Duodenal mucosa (tissue), 2 donors: ENCODE measurements at regions not wholly inside any gene's neighbourhood (a gene's known extent, or its start where the extent isn't known, plus 50 kb on each side); places are given as distances from the start of the nearest gene placed in this dataset.

ENCODE experiments used
- H3K27ac ChIP-seq: one replicate; pipeline ENCODE4 v1.7.0; 2013; ENCODE audit warnings: low read depth, low read length
- H3K27me3 ChIP-seq, 2 donors: one replicate each; pipeline ENCODE4 v1.7.0; 2013; ENCODE audit warnings: low read length in 2 of 2, control low read depth in 1 of 2; ENCODE audit not compliant: insufficient read depth in 2 of 2, control insufficient read depth in 1 of 2
- H3K36me3 ChIP-seq, 2 donors: one replicate each; pipeline ENCODE4 v1.7.0; 2013; ENCODE audit warnings: low read length in 2 of 2, control low read depth in 1 of 2; ENCODE audit not compliant: insufficient read depth in 2 of 2, control insufficient read depth in 1 of 2
- H3K4me1 ChIP-seq, 2 donors: one replicate each; pipeline ENCODE4 v1.7.0; 2013; ENCODE audit warnings: low read length in 2 of 2, control low read depth in 1 of 2; ENCODE audit not compliant: insufficient read depth in 2 of 2, control insufficient read depth in 1 of 2
- H3K4me3 ChIP-seq, 2 donors: one replicate each; pipeline ENCODE4 v1.7.0; 2013; ENCODE audit warnings: low read length in 2 of 2, low read depth in 1 of 2
- H3K9ac ChIP-seq, 2 donors: one replicate each; pipeline ENCODE4 v1.7.0; 2013; ENCODE audit warnings: low read length in 2 of 2, low read depth in 1 of 2
- H3K9me3 ChIP-seq, 2 donors: one replicate each; pipeline ENCODE4 v1.7.0; 2013; ENCODE audit warnings: low read length in 2 of 2, control low read depth in 1 of 2; ENCODE audit not compliant: control insufficient read depth in 1 of 2

GRCh38 chr6:144543006-144543871 lies 258.1 kb downstream of the UTRN start:
- Histone ChIP-seq H3K4me1 (no peaks in the 10 kb centered on the region), H3K9me3 (no peaks in the 10 kb centered on the region), H3K4me3 (no peak overlapping the region), H3K9ac (no peak overlapping the region), H3K27me3 (no peaks in the 10 kb centered on the region), H3K36me3 (peaks cover 0 to 8% of the 10 kb centered on the region in 2 donors), H3K27ac (no peak overlapping the region)

- Histone ChIP-seq H3K36me3 (peaks cover 4 to 13% of the 10 kb centered on the region in 2 donors), H3K9ac (no peak overlapping the region), H3K4me1 (no peaks in the 10 kb centered on the region), H3K4me3 (no peak overlapping the region), H3K27me3 (no peaks in the 10 kb centered on the region), H3K9me3 (no peaks in the 10 kb centered on the region), H3K27ac (no peak overlapping the region)
Measured at GRCh38 chr6:144544266-144544830, 259.2 kb downstream of the UTRN start.

DNA sequence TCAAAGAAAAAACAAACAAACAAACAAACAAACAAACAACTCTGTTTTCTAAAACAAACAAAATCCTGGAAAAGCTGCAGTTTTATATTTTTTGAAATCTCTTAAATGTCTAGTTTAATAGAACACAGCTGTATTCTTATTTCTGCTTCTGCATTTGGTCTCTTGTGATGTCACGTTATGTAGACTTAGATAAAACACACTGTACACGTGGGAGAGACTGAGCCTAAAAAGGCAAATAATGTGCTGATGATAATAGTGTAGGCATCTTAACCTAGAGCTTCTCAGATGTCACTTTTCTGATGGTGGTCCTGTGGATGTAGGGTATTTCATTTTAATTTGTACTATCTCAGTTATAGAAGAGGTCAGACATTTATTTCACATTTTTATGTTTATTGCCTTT lies 261.7 kb downstream of the UTRN start:
- no peaks in the 10 kb centered on the region for H3K27me3 ChIP-seq
- H3K4me1 ChIP-seq = no peaks in the 10 kb centered on the region
- no peak overlapping the region for H3K4me3 ChIP-seq
- H3K27ac ChIP-seq = no peak overlapping the region
- H3K36me3 ChIP-seq = peaks cover 9 to 23% of the 10 kb centered on the region in 2 donors
- H3K9me3 ChIP-seq = no peaks in the 10 kb centered on the region
- H3K9ac ChIP-seq = no peak overlapping the region

- no peaks in the 10 kb centered on the region for H3K9me3 ChIP-seq
- H3K4me1 ChIP-seq = no peaks in the 10 kb centered on the region
- H3K27me3 ChIP-seq = no peaks in the 10 kb centered on the region
- H3K4me3 ChIP-seq = no peak overlapping the region
- H3K27ac ChIP-seq = no peak overlapping the region
- peaks cover 9 to 22% of the 10 kb centered on the region in 2 donors for H3K36me3 ChIP-seq
- H3K9ac ChIP-seq = no peak overlapping the region
Measured at GRCh38 chr6:144547409-144547808, 262.3 kb downstream of the UTRN start.

DNA sequence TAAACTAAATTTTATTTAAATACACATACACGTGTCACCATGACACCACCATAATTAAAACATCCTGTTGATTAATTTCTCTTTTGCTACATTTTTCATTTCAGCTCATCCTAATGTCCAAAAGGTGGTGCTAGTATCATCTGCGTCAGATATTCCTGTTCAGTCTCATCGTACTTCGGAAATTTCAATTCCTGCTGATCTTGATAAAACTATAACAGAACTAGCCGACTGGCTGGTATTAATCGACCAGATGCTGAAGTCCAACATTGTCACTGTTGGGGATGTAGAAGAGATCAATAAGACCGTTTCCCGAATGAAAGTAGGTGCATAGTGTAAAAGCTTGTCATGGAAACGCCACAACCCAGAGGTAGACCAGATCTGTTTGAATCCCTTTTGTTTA lies 263.4 kb downstream of the UTRN start:
- Histone ChIP-seq H3K36me3 (peaks cover 9 to 15% of the 10 kb centered on the region in 2 donors), H3K4me3 (no peak overlapping the region), H3K4me1 (no peaks in the 10 kb centered on the region), H3K27ac (no peak overlapping the region), H3K27me3 (no peaks in the 10 kb centered on the region), H3K9ac (no peak overlapping the region), H3K9me3 (no peaks in the 10 kb centered on the region)

DNA sequence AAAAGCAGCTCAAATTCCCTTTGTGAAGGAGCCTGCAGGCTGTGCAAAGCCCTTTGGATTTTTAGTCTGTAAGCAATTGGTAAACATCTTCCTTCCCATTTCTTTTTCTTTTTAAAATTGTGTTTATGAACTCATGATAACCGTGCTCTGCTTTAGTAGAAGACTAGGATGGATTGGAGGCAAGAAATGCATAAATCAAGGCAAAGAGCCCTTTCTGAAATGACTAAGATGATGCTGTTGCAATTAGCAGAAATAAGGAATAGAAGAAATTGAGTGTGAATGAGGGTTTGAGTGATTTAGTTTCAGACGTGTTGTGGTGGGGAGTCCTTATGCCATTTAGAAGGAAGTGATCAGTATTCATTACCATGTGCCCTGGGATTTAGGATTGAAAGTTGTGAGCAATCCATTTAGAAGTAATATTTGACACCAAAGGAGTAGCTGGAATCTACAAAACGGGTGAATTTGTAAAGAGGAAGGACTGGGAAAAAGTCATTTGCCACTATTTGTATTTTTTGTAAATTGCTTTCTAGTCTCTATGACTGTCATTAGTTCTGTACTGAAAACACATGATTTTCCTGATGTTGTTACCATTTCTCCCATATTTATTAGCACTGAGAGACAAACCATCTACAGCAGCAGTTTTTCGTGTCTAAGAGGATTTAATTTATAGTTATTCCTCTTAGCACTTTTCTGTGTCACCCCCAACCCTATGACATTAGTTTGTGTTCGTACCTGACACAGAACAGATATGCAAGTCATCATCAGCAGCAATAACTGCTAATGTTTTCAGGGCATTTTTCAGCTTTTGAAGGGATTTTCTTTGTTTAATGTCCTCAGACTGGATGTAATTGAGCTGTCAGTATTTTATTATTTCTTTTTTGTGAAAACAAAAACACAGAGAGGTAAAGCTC lies 265.0 kb downstream of the UTRN start:
- Histone ChIP-seq H3K4me3 (no peak overlapping the region), H3K9me3 (no peaks in the 10 kb centered on the region), H3K9ac (no peak overlapping the region), H3K27me3 (no peaks in the 10 kb centered on the region), H3K4me1 (no peaks in the 10 kb centered on the region), H3K27ac (no peak overlapping the region), H3K36me3 (peaks cover 9 to 17% of the 10 kb centered on the region in 2 donors)

- H3K4me1 ChIP-seq = no peaks in the 10 kb centered on the region
- H3K9me3 ChIP-seq = no peaks in the 10 kb centered on the region
- peaks cover 9 to 19% of the 10 kb centered on the region in 2 donors for H3K36me3 ChIP-seq
Measured at GRCh38 chr6:144551339-144551738, 266.2 kb downstream of the UTRN start.

DNA sequence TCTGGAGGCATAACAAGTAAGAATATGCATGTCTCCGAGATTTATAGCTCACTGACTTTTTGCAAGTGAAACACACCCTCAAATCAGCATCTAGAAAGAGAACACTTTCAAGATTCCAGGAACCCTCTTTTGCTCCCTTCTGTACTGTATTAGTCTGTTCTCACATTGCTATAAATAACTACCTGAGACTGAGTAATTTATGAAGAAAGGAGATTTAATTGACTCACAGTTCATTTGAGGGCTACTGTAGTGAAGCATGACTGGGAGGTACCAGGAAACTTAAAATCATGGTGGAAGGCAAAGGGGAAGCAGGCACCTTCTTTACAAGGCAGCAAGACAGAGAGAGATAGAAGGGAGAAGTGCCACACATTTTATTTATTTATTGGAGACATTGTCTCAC lies 269.9 kb downstream of the UTRN start:
- Histone ChIP-seq H3K9me3 (no peaks in the 10 kb centered on the region), H3K36me3 (peaks cover 5 to 8% of the 10 kb centered on the region in 2 donors), H3K27ac (no peak overlapping the region), H3K4me1 (no peaks in the 10 kb centered on the region), H3K9ac (no peak overlapping the region), H3K4me3 (no peak overlapping the region), H3K27me3 (no peaks in the 10 kb centered on the region)

More at GRCh38 chr6:144551339-144551738, 266.2 kb downstream of the UTRN start:
- Histone ChIP-seq H3K27me3 (no peaks in the 10 kb centered on the region), H3K27ac (no peak overlapping the region), H3K9ac (no peak overlapping the region), H3K4me3 (no peak overlapping the region)

GRCh38 chr6:144559865-144560593 lies 274.9 kb downstream of the UTRN start:
- Histone ChIP-seq H3K9ac (no peak overlapping the region), H3K4me3 (no peak overlapping the region), H3K27ac (no peak overlapping the region), H3K9me3 (no peaks in the 10 kb centered on the region), H3K36me3 (peaks cover 0 to 6% of the 10 kb centered on the region in 2 donors), H3K27me3 (no peaks in the 10 kb centered on the region), H3K4me1 (no peaks in the 10 kb centered on the region)
